ENCODE measurements at regions not wholly inside any gene's neighbourhood (a gene's known extent, or its start where the extent isn't known, plus 50 kb on each side); places are given as distances from the start of the nearest gene placed in this dataset.

GRCh38 chr3:64957408-64958198 lies 269.8 kb upstream of the ADAMTS9 start:
- no peaks in the 10 kb centered on the region for H3K36me3 Mint-ChIP-seq
- H3K9me3 Mint-ChIP-seq: peaks cover 3% of the 10 kb centered on the region
- peaks cover 25% of the 10 kb centered on the region for H3K4me1 Mint-ChIP-seq
- no peak overlapping the region for H3K27ac Mint-ChIP-seq
- TF ChIP-seq CTCF (IDR thresholded peaks at IDR 0.05; ENCODE audit: unreplicated experiment): no peak
- no peak overlapping the region for H3K4me3 Mint-ChIP-seq
- H3K27me3 Mint-ChIP-seq (ENCODE audit: low read depth): no peaks in the 10 kb centered on the region
- no peak for DNase-seq (ENCODE audit: low spot score in 2 of 2, unreplicated experiment in 2 of 2)

- Mint-ChIP-seq H3K9me3 (peaks cover 3% of the 10 kb centered on the region), H3K4me3 (no peak overlapping the region), H3K27ac (no peak overlapping the region), H3K4me1 (peaks cover 25% of the 10 kb centered on the region), H3K36me3 (no peaks in the 10 kb centered on the region), H3K27me3 (ENCODE audit: low read depth) (no peaks in the 10 kb centered on the region)
- no peak for TF ChIP-seq CTCF (IDR thresholded peaks at IDR 0.05; ENCODE audit: unreplicated experiment)
- no peak for DNase-seq (ENCODE audit: low spot score in 2 of 2, unreplicated experiment in 2 of 2)
These were observed 269.0 kb upstream of the ADAMTS9 start for GRCh38 chr3:64956711-64957325.

GRCh38 chr3:64954995-64955636 lies 267.3 kb upstream of the ADAMTS9 start:
- Mint-ChIP-seq H3K27me3 (ENCODE audit: low read depth) (no peaks in the 10 kb centered on the region), H3K36me3 (no peaks in the 10 kb centered on the region), H3K27ac (peak overlapping the region; percentile 58), H3K4me1 (peaks cover 23% of the 10 kb centered on the region), H3K9me3 (peaks cover 3% of the 10 kb centered on the region), H3K4me3 (no peak overlapping the region)
- no peak for TF ChIP-seq CTCF (IDR thresholded peaks at IDR 0.05; ENCODE audit: unreplicated experiment)
- peak in 1 of 2 experiments; percentile 28 for DNase-seq (ENCODE audit: low spot score in 2 of 2, unreplicated experiment in 2 of 2)

GRCh38 chr3:64945171-64945729 lies 257.4 kb upstream of the ADAMTS9 start:
- Mint-ChIP-seq H3K4me3 (peak overlapping the region; percentile 3), H3K27me3 (ENCODE audit: low read depth) (no peaks in the 10 kb centered on the region)
- peak in 1 of 2 experiments; percentile 39 for DNase-seq (ENCODE audit: low spot score in 2 of 2, unreplicated experiment in 2 of 2)

More at GRCh38 chr3:64945171-64945729, 257.4 kb upstream of the ADAMTS9 start:
- H3K9me3 Mint-ChIP-seq: no peaks in the 10 kb centered on the region
- peak overlapping the region; percentile 92 for H3K27ac Mint-ChIP-seq
- no peaks in the 10 kb centered on the region for H3K36me3 Mint-ChIP-seq
- TF ChIP-seq CTCF (IDR thresholded peaks at IDR 0.05; ENCODE audit: unreplicated experiment): no peak
- H3K4me1 Mint-ChIP-seq: peaks cover 24% of the 10 kb centered on the region
